ENCODE measurements at regions not wholly inside any gene's neighbourhood (a gene's known extent, or its start where the extent isn't known, plus 50 kb on each side); places are given as distances from the start of the nearest gene placed in this dataset.
"Not testable (repeated sequence)": the region's sequence is repeated elsewhere in the genome, so short reads cannot be mapped to it uniquely, and the experiment has no call there.

DNA sequence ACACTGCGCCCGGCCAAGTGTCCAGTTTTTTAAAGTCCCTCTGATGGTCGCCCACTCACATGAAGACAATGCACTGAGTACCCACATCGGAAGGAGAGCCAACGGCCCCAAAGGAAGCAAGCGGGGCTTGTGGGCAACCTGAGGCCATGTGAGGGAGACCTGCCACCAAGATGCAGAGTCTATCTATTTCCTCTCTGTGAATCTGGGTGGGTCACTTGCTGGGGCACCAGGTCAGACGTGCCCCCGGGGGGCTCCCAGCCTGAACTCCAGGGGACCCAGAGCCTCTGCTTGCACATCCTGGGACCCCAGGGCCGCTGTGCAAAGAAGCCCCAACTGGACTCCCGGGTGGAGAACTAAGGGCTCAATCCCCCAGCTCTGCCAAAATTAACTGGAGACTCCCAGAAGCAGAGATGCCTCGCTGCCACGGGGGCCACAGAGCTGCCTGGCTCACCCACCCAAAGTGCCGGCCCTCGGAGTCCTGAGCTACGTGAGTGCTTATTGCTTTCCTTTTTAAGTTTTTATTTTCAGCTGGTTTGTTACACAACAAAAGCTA lies 106.4 kb downstream of the BRD1 start:
- no peak for DNase-seq (ENCODE audit: low read depth)

DNA sequence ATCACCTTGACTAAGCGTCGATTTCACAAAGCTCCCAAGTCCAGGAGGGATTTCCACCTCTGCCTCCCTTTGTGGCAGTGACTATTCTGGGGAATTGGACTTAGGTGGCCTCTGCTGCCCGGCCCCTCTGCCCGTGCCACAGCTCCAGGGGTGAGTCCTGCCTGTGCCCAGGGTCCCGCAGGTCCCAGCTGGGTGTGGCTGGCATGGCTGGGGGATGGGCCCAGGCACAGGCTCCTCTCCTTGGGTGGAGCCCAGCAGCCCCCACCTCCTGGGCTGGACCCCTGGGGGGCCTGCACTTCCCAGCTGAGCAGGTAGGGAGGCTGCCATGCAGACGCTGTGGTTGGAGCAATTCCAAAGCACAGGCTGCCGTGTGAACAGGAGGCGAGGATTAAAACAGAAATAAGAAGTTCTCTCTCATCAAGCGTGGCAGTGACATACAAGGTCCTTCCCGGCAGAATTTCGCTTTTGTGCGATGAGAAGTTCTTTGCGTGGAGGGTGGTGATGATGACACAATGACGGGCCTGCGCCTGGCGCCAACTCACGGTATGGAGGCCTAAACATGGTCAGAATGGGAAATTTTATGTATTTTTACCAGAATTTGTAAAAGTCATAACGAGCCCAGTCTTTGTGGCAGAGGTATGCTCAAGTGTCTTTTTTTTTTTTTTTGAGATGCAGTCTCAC lies 107.3 kb downstream of the BRD1 start:
- DNase-seq (ENCODE audit: low read depth) = no peak

DNA sequence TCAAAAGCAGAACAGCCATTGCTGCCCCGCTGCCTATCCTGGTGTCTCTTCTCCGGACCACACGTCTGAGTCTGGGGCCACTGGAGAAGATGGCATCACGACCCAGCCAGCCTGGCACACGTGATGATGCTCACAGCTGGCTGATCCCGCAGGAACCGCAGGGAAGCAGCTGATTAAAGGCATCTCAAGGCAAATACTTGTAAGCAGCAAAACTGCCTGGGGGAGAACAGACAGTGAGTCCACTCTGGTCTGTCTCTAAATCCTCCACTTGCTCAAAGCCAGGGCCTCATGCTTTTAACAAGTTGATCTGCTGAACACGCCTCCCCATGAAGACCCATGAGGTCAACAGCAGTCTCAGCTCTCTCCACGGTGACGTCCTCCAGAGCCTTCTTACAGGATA lies 108.6 kb downstream of the BRD1 start:
- DNase-seq (ENCODE audit: low read depth) = no peak

DNA sequence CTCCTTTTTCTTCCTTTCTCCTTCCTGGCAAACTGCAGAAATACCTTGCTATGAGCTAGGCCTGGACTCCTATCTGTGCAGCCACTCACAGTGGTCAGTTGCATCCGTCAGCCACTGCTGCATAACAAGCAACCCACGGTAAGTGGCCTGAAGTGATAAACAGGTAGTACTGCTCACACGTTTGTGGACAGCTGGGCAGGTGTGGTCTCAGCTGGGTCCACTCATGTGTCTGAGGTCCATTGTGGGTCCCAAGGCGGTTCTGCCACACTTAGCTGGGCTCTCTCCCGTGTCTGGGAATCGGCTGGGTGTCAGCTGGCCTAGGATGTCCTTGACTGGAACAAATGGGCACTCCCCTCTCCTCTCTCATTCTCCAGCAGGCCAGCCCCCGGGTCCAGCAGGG lies 109.3 kb downstream of the BRD1 start:
- DNase-seq (ENCODE audit: low read depth) = no peak

DNA sequence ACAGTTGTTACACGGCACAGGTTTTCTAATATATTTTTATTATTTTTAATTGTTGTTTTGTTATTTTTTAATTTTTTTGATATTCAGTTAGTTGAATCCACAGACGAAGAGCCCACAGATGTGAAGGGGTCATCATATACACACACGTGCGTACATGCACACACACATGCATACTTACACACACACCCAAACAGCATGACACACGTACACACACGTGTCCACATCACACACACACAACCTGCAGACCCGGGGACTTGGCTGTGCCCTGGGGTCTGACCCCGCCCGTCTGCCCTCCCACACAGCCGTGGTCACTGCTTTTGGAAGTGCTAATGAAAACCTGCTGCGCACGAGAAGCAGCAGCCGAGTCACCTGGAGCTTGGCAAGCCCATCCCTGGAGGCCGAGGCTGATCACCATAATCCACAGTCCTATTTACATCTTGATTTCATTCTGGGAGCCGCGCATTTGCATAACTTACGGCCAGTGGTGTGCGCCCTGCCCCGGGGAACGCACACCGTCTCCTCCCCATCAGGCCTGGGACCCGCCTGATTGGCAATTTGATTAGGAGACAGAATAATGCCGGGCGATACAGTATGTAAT lies 110.3 kb downstream of the BRD1 start:
- DNase-seq (ENCODE audit: low read depth) = no peak

DNA sequence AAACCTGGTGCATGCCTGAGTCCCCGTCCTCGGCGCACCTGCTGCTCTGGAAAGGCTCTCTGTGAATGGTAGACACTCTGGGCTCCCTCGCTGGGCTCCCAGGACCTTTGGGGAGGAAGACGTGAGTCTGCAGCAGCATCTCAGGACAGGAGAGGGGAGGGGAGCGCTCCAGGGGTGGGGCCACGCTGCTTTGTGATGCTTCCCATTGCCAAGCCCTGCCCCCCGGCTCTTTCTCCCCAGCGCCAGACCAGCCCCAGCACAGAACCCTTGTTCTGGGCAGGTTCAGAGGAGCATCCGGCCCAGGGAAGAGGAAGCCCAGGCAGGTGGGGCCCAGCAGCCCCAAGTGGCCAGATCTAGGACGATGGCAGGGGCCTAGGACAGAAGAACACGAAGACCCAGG lies 111.2 kb downstream of the BRD1 start:
- no peak for DNase-seq (ENCODE audit: low read depth)

DNA sequence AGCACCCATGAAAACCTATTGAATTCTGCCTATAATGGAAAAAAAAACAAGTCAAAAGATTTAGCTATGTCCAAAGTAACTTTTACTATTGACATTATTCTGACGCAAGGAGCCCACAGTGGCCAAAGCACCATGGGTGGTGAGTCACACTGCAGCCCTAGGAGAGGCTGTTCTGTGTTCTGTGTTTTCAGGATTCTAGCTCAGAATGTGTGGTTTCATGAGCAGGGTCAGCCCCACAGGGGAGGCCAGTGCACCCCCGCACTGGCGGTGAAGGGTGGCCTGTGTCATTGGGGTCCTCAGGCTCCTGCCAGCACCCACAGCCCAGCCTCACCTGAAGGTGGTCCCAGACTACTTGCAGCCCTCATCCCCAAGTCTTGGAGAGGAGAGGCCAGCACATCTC lies 112.2 kb downstream of the BRD1 start:
- no peak for DNase-seq (ENCODE audit: low read depth)

DNA sequence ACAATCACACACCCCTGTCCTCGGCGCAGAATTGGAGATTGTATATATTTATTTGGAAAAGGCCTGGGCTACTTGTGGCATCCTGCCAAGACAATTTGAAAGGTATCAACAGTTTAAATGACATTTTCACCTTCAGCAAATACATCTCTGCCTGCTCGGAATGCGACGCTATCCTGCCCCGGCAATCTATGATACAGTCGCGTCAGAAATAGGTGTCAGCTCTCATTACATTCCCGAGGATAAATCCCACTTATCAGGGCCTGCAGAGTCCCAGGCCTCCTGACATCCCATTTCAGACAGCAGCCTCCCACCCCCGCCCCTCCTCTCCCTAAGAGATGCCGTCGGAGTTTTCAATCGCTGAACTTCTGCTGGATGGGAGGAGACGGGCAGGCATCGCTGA lies 114.7 kb downstream of the BRD1 start:
- DNase-seq (ENCODE audit: low read depth) = no peak

DNA sequence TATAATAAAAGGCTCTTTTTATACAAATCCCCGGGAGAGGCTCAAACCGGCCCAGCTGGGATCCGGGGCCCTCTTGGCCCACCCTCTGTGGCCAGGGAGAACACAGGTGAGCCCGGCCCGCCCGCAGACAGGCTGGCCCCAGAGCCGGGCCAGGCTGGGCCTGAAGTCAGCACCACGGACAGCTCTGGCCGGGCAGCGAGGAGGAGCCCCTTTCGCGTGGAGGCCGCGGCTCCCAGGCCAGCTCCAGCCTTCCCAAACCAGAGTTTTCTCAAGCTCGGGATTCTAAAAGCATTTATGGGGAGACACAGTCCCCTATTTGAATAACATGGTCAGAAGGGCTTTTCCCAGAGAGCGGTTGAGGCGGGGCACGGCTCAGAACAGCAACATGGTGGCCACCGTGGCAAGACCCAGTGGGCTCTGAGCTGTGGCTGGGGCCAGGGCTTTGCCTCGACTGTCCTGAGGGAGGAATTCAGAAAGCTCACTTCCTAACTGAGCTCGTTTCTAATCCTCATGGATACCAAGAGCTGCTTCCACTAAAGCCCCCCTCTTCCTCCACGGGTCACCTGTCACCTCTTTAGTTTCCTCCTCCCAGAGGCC lies 115.4 kb downstream of the BRD1 start:
- no peak for DNase-seq (ENCODE audit: low read depth)

DNA sequence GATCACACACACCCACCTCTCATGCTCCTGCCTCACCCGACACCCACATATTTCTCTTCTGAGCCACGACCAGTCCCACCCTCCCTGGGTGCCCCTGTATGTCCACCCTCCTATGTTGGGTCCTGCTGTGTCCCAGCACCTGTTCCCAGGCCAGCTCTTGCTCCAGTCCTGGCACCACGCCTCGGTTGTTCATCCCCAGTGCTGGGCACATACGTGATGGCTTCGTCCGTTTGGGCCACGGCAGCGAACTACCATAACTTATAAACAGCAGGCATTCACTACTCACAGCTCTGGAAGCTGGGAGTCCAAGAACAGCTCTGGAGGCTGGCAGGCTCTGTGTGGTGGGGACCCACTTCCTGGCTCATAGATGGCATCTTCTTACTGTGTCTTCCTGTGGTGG lies 116.9 kb downstream of the BRD1 start:
- no peak for DNase-seq (ENCODE audit: low read depth)

DNA sequence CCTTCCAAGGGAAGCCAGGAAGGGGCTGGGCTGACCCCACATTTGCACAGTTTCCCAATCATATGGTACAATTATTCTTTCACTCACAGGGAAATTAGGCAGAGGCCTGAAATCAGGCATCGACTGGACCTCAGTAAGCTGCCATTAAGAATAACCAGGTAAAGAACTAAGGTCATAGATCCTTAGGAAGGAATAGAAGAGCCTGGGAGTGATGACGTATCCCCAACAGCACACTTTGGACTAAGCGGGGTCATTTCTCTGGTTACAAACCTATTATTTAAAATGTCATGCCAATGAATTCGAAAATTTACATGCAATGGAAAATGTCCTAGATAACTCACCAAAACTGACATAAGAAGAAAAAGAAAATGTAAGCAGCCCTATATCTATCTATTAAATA lies 118.2 kb downstream of the BRD1 start:
- DNase-seq (ENCODE audit: low read depth) = no peak

DNA sequence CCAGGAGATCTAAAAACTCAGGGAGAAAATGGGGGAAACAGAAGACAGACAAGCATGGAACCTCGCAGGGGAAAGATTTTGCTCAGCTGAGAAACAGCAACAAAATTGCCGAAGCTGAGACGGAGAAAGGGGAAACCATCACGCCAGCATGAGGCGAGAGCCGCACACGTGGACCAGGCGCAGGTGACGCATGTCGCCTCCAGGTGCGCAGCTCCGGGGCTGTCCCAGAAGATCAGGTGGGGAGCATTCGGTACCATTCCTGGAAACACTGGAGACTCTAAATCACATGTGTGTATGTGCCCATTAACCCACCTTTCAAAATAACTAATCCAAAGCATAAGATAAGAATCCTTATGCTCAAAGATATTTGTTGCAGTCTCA lies 121.7 kb downstream of the BRD1 start:
- no peak for DNase-seq (ENCODE audit: low read depth)

DNA sequence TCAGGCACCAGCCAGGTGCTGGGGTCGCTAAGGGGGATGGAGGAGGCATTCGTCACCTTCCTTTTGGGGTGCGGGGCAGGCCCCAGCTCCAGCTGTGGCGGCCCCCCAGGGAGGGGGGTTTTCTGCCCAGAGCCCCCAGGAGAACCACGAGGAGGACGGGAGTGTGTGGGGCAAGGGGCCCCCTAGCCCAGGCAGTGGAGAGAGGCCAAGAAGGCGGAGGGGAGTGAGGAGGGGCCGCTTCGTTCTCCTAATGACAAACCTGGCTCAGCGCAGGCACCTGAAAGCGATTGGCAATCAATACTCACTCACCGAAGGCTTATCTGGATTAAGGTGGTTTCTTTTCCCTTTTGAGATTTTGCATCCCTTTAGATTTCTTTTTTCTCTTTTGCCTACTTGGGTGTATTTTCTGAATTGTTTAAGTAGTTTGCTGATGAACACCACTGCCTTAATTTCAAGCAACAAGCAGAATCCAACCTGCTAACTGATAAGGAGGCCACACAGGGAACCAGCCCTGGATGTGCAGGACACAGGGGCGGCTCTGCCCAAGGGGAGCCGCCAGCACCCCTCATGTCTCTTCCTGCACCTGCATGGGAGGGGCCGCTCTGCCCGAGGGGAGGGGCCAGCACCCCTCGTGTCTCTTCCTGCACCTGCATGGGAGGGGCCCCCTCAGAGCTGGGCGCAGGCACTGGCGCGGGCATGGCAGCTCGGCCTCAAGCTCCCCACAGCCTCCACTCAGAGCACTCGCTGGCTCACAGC lies 122.3 kb downstream of the BRD1 start:
- no peak for DNase-seq (ENCODE audit: low read depth)

DNA sequence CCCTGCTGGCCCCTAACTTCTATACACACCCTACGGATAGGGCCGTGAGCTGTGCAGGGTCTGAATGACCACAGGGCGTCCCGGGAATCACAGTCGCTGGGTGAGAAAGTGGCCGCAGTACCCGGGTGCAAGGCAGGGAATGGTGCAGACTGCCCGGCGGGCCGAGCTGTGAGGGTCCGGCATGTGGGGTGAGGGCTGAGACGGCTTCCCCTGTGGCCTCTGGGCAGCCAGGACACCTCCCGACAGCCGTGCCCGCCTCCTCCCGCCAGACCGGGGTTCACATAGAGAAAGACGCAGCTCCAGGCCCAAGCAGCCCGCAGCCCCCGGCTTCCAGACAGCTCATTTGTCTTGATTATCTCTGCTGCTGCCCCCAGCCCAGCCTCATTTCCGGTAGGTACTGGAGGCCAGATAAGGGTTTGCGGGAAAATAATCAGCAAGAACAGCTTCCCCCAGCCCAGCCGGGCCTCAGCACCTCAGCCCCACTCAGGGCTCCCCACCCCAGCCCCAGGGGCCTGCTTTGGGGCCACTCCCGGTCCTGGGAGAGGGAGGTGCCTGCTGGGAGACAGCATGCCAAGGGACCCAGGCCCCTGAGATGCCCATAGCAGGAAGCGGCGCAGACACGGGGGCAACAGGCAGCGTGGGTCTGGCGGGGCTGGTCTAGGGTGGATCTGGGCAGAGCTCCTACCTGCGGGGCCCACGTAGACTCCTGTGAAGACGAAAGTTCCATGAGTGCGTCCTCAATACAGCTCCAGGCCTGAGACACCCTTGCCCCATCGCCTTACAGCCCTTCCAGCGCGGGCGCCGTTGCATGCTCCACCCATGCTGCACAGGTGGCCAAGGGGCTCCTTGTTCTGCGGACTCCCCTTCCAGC lies 123.1 kb downstream of the BRD1 start:
- no peak for DNase-seq (ENCODE audit: low read depth)

DNA sequence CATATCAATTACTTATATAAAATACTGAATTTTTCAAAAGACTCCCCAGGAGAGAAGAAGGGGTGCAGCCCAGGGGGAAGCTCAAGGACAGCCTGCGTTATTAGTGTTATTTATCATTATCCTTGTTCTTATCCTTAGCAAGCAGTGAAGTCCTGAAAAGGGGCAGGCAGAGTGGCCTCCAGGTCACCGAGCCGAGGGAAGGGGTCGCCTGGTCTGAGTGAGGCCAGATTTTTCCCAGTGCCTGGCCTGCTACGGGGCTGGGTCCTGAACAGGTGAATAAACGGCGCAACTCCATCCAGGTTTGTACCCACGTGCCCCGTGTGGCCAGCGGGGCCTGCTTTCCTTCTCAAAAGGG lies 123.7 kb downstream of the BRD1 start:
- no peak for DNase-seq (ENCODE audit: low read depth)

DNA sequence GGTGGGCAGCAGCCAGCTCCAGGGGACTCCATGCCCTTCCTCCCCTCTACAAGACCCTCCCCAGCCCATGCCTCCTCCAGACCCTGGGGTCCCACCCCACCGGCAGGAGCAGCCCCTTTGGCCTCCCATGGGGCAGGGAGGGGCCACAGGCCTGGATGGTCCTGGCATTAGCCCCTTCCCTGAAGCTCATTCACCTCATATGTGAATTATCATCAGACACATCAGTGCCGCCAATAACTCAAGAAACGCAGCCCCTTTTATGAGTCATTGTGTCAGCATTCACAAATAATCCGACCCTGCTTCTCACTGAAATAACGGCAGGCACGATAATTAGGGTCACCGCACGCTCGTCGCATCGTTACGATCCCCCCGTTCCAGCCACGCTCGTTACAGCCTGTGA lies 124.2 kb downstream of the BRD1 start:
- no peak for DNase-seq (ENCODE audit: low read depth)

DNA sequence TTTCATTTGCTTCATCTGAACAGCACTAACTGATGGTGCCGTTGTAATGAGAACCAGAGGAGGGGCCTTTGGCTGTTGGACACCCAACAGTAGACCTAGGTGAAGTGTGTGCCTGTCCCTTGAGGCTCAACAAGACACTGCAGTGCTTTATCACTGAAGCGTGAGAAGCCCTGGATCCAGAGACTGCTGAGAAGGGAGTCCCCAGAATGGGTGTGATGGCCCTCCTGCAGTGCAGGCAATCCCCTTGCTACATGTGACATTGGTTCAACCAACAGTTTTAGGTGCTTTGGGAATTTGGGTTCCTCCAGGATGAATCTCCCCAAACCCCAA lies 125.6 kb downstream of the BRD1 start:
- DNase-seq (ENCODE audit: low read depth) = no peak

DNA sequence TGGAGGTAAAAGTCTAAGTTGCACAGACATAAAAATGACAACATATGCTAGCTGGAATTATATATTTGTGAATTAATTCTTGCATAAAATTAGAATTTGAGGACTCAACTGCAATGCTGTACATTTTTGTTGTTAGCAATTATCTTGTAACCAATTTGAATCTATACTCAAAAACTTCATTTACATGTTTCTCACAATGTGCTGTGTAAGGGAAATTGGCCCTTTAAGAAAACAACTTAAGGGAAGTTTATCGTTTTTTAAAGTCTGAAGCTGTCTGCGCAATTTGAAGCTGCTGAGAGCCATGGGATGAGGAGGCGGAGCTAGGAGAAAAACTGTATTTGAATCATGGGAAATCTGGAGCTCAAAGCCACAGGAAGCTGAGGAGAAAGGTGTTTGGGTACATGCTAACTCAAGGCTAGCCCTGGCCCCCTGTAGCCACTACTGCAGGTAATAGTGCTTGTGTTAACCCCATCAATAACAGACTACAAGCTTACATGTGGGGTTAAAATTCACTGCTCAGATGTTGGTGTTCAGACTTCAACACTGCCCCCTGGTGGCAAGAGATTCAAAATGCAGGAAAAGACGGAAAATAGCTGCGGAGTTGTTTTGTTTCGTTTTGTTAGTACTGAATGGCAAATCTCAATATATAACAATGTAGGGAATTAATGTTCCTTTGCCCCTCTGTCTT lies 126.1 kb downstream of the BRD1 start:
- no peak for DNase-seq (ENCODE audit: low read depth)

DNA sequence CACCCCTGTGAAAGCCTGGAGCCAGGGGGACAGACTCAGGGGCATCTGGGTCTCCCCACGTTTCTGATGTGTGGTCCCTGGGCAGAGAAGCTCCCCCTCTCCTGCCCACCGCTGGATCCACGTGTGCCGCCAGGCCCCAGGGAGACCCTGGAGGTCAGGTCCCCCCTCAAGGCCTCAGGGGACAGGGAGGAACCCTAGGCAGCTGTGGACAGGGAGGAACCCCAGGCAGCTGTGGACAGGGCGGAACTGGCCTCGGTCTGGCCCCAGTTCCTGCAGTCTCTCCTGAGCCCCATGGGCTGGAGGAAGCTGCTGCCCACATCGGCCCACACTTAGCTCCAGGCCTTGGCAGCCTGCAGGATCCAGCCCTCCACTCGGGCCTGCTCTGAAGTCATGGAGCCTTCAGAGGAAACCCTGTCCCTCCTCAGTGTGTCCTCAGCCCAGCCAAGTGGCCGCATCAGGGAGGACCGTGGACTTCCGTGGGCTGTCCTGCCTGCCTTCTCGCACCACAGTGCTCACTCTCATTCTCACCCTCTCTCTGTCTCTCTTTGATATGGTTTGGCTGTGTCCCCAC lies 127.7 kb downstream of the BRD1 start:
- no peak for DNase-seq (ENCODE audit: low read depth)

DNA sequence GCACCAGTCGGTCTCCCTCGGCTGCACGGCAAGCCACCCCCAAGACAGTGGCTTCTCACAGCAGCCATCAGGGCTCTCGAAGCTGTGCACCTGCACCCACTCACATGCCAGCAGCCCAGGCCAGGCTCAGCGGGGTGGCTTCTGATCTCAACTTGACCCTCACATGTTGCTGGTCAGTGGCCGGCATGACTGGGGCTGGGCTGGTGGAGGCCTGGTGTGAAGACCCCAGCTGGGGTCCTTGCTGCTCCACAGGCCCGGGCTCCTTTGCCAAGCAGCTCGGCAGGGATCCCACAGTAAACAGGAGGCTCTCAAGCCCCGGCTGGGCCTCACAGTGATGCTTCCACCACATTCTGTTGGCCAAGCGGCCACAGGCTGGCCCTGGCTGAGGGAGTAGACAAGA lies 128.2 kb downstream of the BRD1 start:
- no peak for DNase-seq (ENCODE audit: low read depth)

DNA sequence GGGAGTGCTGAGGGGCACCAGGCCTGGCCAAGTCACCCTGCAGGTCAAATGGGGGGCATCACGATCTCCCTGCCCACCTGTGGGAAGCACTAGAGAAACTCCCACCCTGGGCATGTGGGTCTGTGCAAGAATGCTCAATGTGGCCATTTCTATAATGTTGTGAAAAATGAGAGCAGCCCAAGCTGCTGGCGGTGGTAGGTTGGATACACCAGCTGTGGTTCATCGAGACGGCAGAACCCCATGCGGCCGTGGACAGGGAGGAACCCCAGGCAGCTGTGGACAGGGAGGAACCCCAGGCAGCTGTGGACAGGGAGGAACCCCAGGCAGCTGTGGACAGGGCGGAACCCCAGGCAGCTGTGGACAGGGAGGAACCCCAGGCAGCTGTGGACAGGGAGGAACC lies 129.1 kb downstream of the BRD1 start:
- DNase-seq (ENCODE audit: low read depth) = not testable (repeated sequence)
